Esophagus muscularis mucosa (tissue), 4 donors: ENCODE measurements at regions not wholly inside any gene's neighbourhood (a gene's known extent, or its start where the extent isn't known, plus 50 kb on each side); places are given as distances from the start of the nearest gene placed in this dataset.

Source experiments
- EP300 ChIP-seq: sonication (generic); formaldehyde crosslinking; IDR thresholded peaks from one replicate; pipeline ENCODE4 v1.6.1; 2017; ENCODE audit warnings: antibody characterized with exemption
- POLR2A ChIP-seq: fragments of 450-650 bp; IDR thresholded peaks from one replicate; pipeline ENCODE4 v1.6.1; 2017; ENCODE audit warnings: antibody characterized with exemption, moderate library complexity, mild to moderate bottlenecking, low read depth
- POLR2AphosphoS5 ChIP-seq, 2 donors: sonication (generic); formaldehyde crosslinking; IDR thresholded peaks; one replicate each; pipeline ENCODE4 v1.6.1; 2017; ENCODE audit warnings: antibody characterized with exemption in 2 of 2
- TF ChIP-seq, protein P1 (sequence below), 3 experiments: fragments of 200-600 bp in 2 of 3; fragments of 450-650 bp in 1 of 3; sonication (generic) in 2 of 3; IDR thresholded peaks; one replicate each; pipeline ENCODE4 v1.5.1; 2017 to 2019; ENCODE audit warnings: antibody characterized with exemption in 3 of 3, mild to moderate bottlenecking in 2 of 3, moderate library complexity in 1 of 3

DNA sequence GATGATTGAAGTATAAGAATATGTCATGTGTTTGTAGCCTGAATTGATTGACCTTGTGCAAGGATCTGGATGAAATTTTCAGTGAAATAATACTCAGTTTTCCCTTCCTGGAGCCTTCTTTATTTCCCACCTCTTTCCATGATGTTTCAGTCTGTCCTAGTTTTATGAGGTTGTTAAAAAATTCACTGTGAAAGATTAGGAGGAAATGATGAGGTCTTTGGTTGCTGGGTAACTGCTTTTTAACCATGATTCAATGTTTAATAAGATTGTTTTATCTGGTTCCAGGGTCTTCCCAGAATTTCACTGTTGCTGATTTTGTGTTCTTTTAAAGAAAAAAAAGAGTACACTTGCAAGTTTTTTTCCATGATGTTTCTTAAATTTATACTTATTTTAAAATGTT lies 221.5 kb downstream of the MBL2 start:
- TF ChIP-seq EP300: no peak
- TF ChIP-seq, protein P1, sequence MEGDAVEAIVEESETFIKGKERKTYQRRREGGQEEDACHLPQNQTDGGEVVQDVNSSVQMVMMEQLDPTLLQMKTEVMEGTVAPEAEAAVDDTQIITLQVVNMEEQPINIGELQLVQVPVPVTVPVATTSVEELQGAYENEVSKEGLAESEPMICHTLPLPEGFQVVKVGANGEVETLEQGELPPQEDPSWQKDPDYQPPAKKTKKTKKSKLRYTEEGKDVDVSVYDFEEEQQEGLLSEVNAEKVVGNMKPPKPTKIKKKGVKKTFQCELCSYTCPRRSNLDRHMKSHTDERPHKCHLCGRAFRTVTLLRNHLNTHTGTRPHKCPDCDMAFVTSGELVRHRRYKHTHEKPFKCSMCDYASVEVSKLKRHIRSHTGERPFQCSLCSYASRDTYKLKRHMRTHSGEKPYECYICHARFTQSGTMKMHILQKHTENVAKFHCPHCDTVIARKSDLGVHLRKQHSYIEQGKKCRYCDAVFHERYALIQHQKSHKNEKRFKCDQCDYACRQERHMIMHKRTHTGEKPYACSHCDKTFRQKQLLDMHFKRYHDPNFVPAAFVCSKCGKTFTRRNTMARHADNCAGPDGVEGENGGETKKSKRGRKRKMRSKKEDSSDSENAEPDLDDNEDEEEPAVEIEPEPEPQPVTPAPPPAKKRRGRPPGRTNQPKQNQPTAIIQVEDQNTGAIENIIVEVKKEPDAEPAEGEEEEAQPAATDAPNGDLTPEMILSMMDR (IDR thresholded peaks at IDR 0.05): no peak
- TF ChIP-seq POLR2A: no peak
- TF ChIP-seq POLR2AphosphoS5 (IDR thresholded peaks at IDR 0.05): no peak
